B cell (primary cell): ENCODE measurements at regions not wholly inside any gene's neighbourhood (a gene's known extent, or its start where the extent isn't known, plus 50 kb on each side); places are given as distances from the start of the nearest gene placed in this dataset.

Experiments
- ATAC-seq: fragments of 200-7000 bp; cut with Tn5 transposase; one replicate; pipeline ENCODE4 v1.10.0; 2021; ENCODE audit warnings: low read depth, mild to moderate bottlenecking, moderate number of reproducible peaks, moderate library complexity
- CTCF ChIA-PET: fragments of 350-600 bp; sonication (Branson Sonifier 250); formaldehyde crosslinking; loops from one replicate; lab custom pipeline; 2021; ENCODE audit warnings: antibody characterized with exemption, inconsistent platforms; lab: Charles Lee
- POLR2A ChIA-PET: fragments of 350-600 bp; sonication (Branson Sonifier 250); formaldehyde crosslinking; loops from one replicate; lab custom pipeline; 2021; ENCODE audit warnings: antibody characterized with exemption; lab: Charles Lee
- DNase-seq: peaks from one replicate; pipeline ENCODE4 v3.0.0; 2013
- H2AFZ ChIP-seq: 2 replicates; pipeline ENCODE4 v1.6.1; 2012; ENCODE audit warnings: mild to moderate bottlenecking, low read depth, low read length; ENCODE audit not compliant: insufficient read depth, poor library complexity, severe bottlenecking
- H3K27ac ChIP-seq, 2 donors: 1 replicate in 1 of 2; 2 replicates in 1 of 2; pipeline ENCODE4 v1.5.1; 2012 to 2013; ENCODE audit warnings: low read length in 2 of 2, mild to moderate bottlenecking in 2 of 2, moderate library complexity in 1 of 2
- H3K27me3 ChIP-seq, 4 experiments: fragments of 200-600 bp in 1 of 4; sonication (generic) in 1 of 4; replicated peaks in 1 of 4; 1 replicate in 2 of 4; 2 replicates in 2 of 4; pipeline versions ENCODE4 v1.6.1 to v1.7.0; 2013 to 2016; ENCODE audit warnings: low read length in 3 of 4, mild to moderate bottlenecking in 2 of 4, mixed read lengths in 1 of 4, moderate library complexity in 1 of 4; ENCODE audit not compliant: insufficient read depth in 4 of 4, control insufficient read depth in 3 of 4; ENCODE audit errors: control extremely low read depth in 1 of 4
- H3K36me3 ChIP-seq, 2 experiments: replicated peaks in 1 of 2; 1 replicate in 1 of 2; 2 replicates in 1 of 2; pipeline versions ENCODE4 v1.6.1 to v1.7.1; 2013; ENCODE audit warnings: low read length in 1 of 2; ENCODE audit not compliant: insufficient read depth in 2 of 2, control insufficient read depth in 1 of 2; ENCODE audit errors: control extremely low read depth in 1 of 2, extremely low read depth in 1 of 2
- H3K4me1 ChIP-seq, 2 donors: fragments of 200-600 bp in 1 of 2; sonication (generic) in 1 of 2; 1 replicate in 1 of 2; 2 replicates in 1 of 2; pipeline versions ENCODE4 v1.5.1 to v1.6.1; 2013 to 2017; ENCODE audit warnings: low read length in 2 of 2; ENCODE audit not compliant: control insufficient read depth in 2 of 2, insufficient read depth in 2 of 2
- H3K4me2 ChIP-seq: replicated peaks from 2 replicates; pipeline ENCODE3; 2012; ENCODE audit warnings: mild to moderate bottlenecking, low read depth, low read length; ENCODE audit not compliant: poor library complexity, severe bottlenecking
- H3K4me3 ChIP-seq, 5 experiments: fragments of 200-600 bp in 1 of 5; sonication (generic) in 1 of 5; 1 replicate in 3 of 5; 2 replicates in 2 of 5; pipeline versions ENCODE4 v1.5.1 to v1.7.0; 2011 to 2016; ENCODE audit warnings: low read length in 4 of 5, mild to moderate bottlenecking in 4 of 5, low read depth in 2 of 5, control low read depth in 1 of 5, moderate library complexity in 1 of 5; ENCODE audit not compliant: insufficient read depth in 1 of 5; ENCODE audit errors: control extremely low read depth in 1 of 5, extremely low read depth in 1 of 5
- H3K79me2 ChIP-seq: fragments of 200-600 bp; sonication (generic); one replicate; pipeline ENCODE4 v1.6.0; 2016; ENCODE audit warnings: low read length; ENCODE audit not compliant: control insufficient read depth, insufficient read depth
- H3K9ac ChIP-seq: fragments of 200-600 bp; sonication (generic); 2 replicates; pipeline ENCODE4 v1.6.1; 2017; ENCODE audit warnings: mild to moderate bottlenecking, low read length, moderate library complexity
- H3K9me3 ChIP-seq, 3 donors: one replicate each; pipeline versions ENCODE4 v1.6.1 to v1.7.1; 2013; ENCODE audit warnings: low read length in 2 of 3; ENCODE audit not compliant: control insufficient read depth in 2 of 3, insufficient read depth in 1 of 3; ENCODE audit errors: control extremely low read depth in 1 of 3
- H4K20me1 ChIP-seq: 2 replicates; pipeline ENCODE4 v1.6.0; 2012; ENCODE audit warnings: mild to moderate bottlenecking, low read length; ENCODE audit not compliant: insufficient read depth, control insufficient read depth, poor library complexity, severe bottlenecking
- H3K27ac Mint-ChIP-seq: one replicate; pipeline ENCODE4 v1.8.0; 2021; ENCODE audit warnings: mixed read lengths
- H3K27me3 Mint-ChIP-seq: one replicate; pipeline ENCODE4 v1.8.0; 2021; ENCODE audit warnings: mixed read lengths
- H3K4me1 Mint-ChIP-seq: one replicate; pipeline ENCODE4 v1.8.0; 2021; ENCODE audit warnings: mixed read lengths
- H3K4me3 Mint-ChIP-seq: one replicate; pipeline ENCODE4 v1.8.0; 2021; ENCODE audit warnings: mixed read lengths
- H3K9me3 Mint-ChIP-seq: one replicate; pipeline ENCODE4 v1.8.0; 2022; ENCODE audit warnings: mixed read lengths; ENCODE audit not compliant: insufficient read depth
- CTCF ChIP-seq: fragments of 200-600 bp; IDR thresholded peaks from one replicate; pipeline ENCODE4 v1.8.0; 2022; ENCODE audit warnings: antibody characterized with exemption, mild to moderate bottlenecking
- EZH2 ChIP-seq: IDR thresholded peaks from 2 replicates; pipeline ENCODE4 v1.6.1; 2012; ENCODE audit warnings: borderline replicate concordance, low read depth, mild to moderate bottlenecking, moderate library complexity, low read length; ENCODE audit not compliant: insufficient read depth, poor library complexity, severe bottlenecking
- WGBS: methylation state at CpG from one replicate; pipeline ENCODE4 v1.1.5; 2013; ENCODE audit warnings: missing lambda C conversion rate; ENCODE audit not compliant: insufficient coverage; 5-methylcytosine and 5-hydroxymethylcytosine counted together
- intact Hi-C: fragments of 100-400 bp; cut with micrococcal nuclease; formaldehyde crosslinking; loops from one replicate; pipeline ENCODE4 v1.10.0; 2022

DNA sequence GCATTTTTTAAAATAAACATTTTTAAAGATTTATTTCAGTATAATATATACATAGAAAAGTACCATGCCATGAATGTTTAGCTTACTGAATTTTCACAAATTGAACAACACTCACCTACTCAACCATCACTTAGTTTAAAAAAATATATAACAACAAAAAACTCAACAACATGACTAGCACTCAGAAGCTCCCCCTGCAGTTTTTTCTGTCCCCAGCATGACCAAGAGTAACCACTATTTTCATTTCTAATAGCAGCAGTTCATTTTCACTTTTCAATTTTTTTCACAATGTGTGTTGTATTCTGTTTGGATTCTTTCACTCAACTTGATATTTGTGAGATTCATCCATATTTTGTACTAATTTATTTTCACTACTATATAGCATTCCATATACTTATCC is 162.3 kb upstream of the POGK start:
- Histone ChIP-seq H3K4me2 (no peak overlapping the region), H3K36me3 (no peaks in the 10 kb centered on the region), H3K79me2 (no peaks in the 10 kb centered on the region), H4K20me1 (no peaks in the 10 kb centered on the region), H3K27me3 (no peaks in the 10 kb centered on the region), H2AFZ (no peak overlapping the region), H3K9ac (no peak overlapping the region), H3K4me1 (no peaks in the 10 kb centered on the region), H3K4me3 (no peak overlapping the region), H3K27ac (no peak overlapping the region), H3K9me3 (no peaks in the 10 kb centered on the region)
- TF ChIP-seq EZH2 (no peak), CTCF (no peak)
- POLR2A ChIA-PET = no interaction called here
- ATAC-seq (no peak), DNase-seq (no peak)
- intact Hi-C loops = no loop called here
- Mint-ChIP-seq H3K9me3 (no peaks in the 10 kb centered on the region), H3K4me3 (no peak overlapping the region), H3K27me3 (no peaks in the 10 kb centered on the region), H3K27ac (no peak overlapping the region), H3K4me1 (peaks cover 6% of the 10 kb centered on the region)
- CTCF ChIA-PET = no interaction called here

GRCh38 chr1:166679369-166679768 is 159.9 kb upstream of the POGK start:
- no CpG with 5 or more reads among the region's 1 CpG for WGBS
- no peak for ATAC-seq

More at GRCh38 chr1:166679369-166679768, 159.9 kb upstream of the POGK start:
- POLR2A ChIA-PET = no interaction called here
- Histone ChIP-seq H3K79me2 (no peaks in the 10 kb centered on the region), H3K9me3 (no peaks in the 10 kb centered on the region), H3K27me3 (no peaks in the 10 kb centered on the region), H3K4me1 (no peaks in the 10 kb centered on the region), H3K9ac (no peak overlapping the region), H3K36me3 (no peaks in the 10 kb centered on the region), H4K20me1 (no peaks in the 10 kb centered on the region), H3K27ac (no peak overlapping the region), H3K4me2 (no peak overlapping the region), H3K4me3 (no peak overlapping the region), H2AFZ (no peak overlapping the region)
- Mint-ChIP-seq H3K27me3 (no peaks in the 10 kb centered on the region), H3K27ac (no peak overlapping the region), H3K4me1 (no peaks in the 10 kb centered on the region), H3K9me3 (no peaks in the 10 kb centered on the region), H3K4me3 (no peak overlapping the region)
- intact Hi-C loops = no loop called here
- CTCF ChIA-PET = no interaction called here
- DNase-seq = no peak
- TF ChIP-seq EZH2 = no peak
- no peak for TF ChIP-seq CTCF
